ENCODE measurements at regions not wholly inside any gene's neighbourhood (a gene's known extent, or its start where the extent isn't known, plus 50 kb on each side); places are given as distances from the start of the nearest gene placed in this dataset.

GRCh38 chr5:84506625-84507024, 121.9 kb upstream of the EDIL3 start:
- H3K23me2 ChIP-seq (ENCODE audit: low read depth, low read length) = no peaks in the 10 kb centered on the region
- H2BK20ac ChIP-seq (ENCODE audit: low read length) = no peak overlapping the region
- no peak overlapping the region for H3K4me2 ChIP-seq (ENCODE audit: insufficient read depth in 1 of 2, low read depth in 2 of 2, low read length in 2 of 2)
- H3K18ac ChIP-seq (ENCODE audit: extremely low read depth, low read length) = no peak overlapping the region
- no peak overlapping the region for H2AK5ac ChIP-seq (ENCODE audit: low read depth, low read length)
- no peak overlapping the region for H3K4ac ChIP-seq (replicated peaks; ENCODE audit: insufficient read length, low read depth, low read length)
- H4K5ac ChIP-seq (ENCODE audit: insufficient read length, low read depth, low read length) = no peak overlapping the region
- TF ChIP-seq POLR2A (IDR thresholded peaks at IDR 0.05; ENCODE audit: control extremely low read depth in 1 of 2, low read depth in 2 of 2, low read length in 2 of 2) (no peak), TBP (IDR thresholded peaks at IDR 0.05; ENCODE audit: low read depth, low read length) (no peak), KDM1A (IDR thresholded peaks at IDR 0.05; ENCODE audit: borderline replicate concordance, low read length) (no peak), SRF (IDR thresholded peaks at IDR 0.05; ENCODE audit: low read depth, low read length) (no peak), BCL11A (IDR thresholded peaks at IDR 0.05; ENCODE audit: low read depth in 2 of 2, low read length in 2 of 2) (no peak), TAF1 (IDR thresholded peaks at IDR 0.05; ENCODE audit: low read depth, low read length) (no peak)
- no peak overlapping the region for H4K8ac ChIP-seq (ENCODE audit: extremely low read depth, insufficient read depth, low read length)
- no peak overlapping the region for H3K14ac ChIP-seq (ENCODE audit: insufficient read length)
- H3K36me3 ChIP-seq (ENCODE audit: control insufficient read depth in 2 of 4, insufficient read depth in 4 of 4, low read length in 3 of 4) = no peaks in the 10 kb centered on the region
- H2BK5ac ChIP-seq (ENCODE audit: low read depth, low read length) = no peak overlapping the region
- H2BK12ac ChIP-seq (ENCODE audit: low read depth, low read length) = no peak overlapping the region
- H3K27me3 ChIP-seq (replicated peaks in 1 of 4; ENCODE audit: control insufficient read depth in 3 of 4, extremely low read depth in 1 of 4, insufficient read depth in 3 of 4, low read length in 3 of 4) = no peaks in the 10 kb centered on the region
- H3K4me3 ChIP-seq (ENCODE audit: extremely low read depth in 1 of 4, insufficient read depth in 2 of 4, low read depth in 3 of 4, low read length in 4 of 4) = no peak overlapping the region
- H3K56ac ChIP-seq (replicated peaks; ENCODE audit: insufficient read length, low read depth, low read length) = no peak overlapping the region
- no peaks in the 10 kb centered on the region for H4K20me1 ChIP-seq (replicated peaks in 1 of 2; ENCODE audit: control insufficient read depth in 1 of 2, insufficient read depth in 2 of 2, low read length in 2 of 2)
- H3K23ac ChIP-seq (ENCODE audit: insufficient read length) = no peak overlapping the region
- ChIA-PET POLR2A (ENCODE audit: partially characterized antibody) (no interaction called here), CTCF (ENCODE audit: partially characterized antibody) (no interaction called here)
- no peak for DNase-seq (ENCODE audit: low read depth in 1 of 2, low spot score in 2 of 2)
- no peaks in the 10 kb centered on the region for H3K79me1 ChIP-seq (ENCODE audit: low read depth, low read length)
- H3K79me2 ChIP-seq (ENCODE audit: control insufficient read depth in 1 of 2, insufficient read depth in 2 of 2, low read length in 2 of 2) = no peaks in the 10 kb centered on the region
- H4K91ac ChIP-seq (replicated peaks; ENCODE audit: insufficient read length, low read length) = no peak overlapping the region
- no peak for FAIRE-seq
- no peak overlapping the region for H2BK120ac ChIP-seq (replicated peaks; ENCODE audit: low read depth, low read length)
- no peak overlapping the region for H2AFZ ChIP-seq (ENCODE audit: low read length)
- H3K9ac ChIP-seq (replicated peaks in 1 of 4; ENCODE audit: extremely low read depth in 1 of 4, low read depth in 3 of 4, low read length in 3 of 4) = no peak overlapping the region
- H2BK15ac ChIP-seq (ENCODE audit: low read length) = no peak overlapping the region
- no peak overlapping the region for H3K27ac ChIP-seq (ENCODE audit: low read depth, low read length)
- H3K9me3 ChIP-seq (ENCODE audit: insufficient read depth in 2 of 2, low read depth in 1 of 2, low read length in 1 of 2) = no peaks in the 10 kb centered on the region
- H3K4me1 ChIP-seq (replicated peaks in 1 of 4; ENCODE audit: control insufficient read depth in 3 of 4, insufficient read depth in 4 of 4, low read length in 3 of 4) = no peaks in the 10 kb centered on the region; a peak in 1 of 7 replicates

All from H1 (cell line).